ENCODE measurements at regions not wholly inside any gene's neighbourhood (a gene's known extent, or its start where the extent isn't known, plus 50 kb on each side); places are given as distances from the start of the nearest gene placed in this dataset.

DNA sequence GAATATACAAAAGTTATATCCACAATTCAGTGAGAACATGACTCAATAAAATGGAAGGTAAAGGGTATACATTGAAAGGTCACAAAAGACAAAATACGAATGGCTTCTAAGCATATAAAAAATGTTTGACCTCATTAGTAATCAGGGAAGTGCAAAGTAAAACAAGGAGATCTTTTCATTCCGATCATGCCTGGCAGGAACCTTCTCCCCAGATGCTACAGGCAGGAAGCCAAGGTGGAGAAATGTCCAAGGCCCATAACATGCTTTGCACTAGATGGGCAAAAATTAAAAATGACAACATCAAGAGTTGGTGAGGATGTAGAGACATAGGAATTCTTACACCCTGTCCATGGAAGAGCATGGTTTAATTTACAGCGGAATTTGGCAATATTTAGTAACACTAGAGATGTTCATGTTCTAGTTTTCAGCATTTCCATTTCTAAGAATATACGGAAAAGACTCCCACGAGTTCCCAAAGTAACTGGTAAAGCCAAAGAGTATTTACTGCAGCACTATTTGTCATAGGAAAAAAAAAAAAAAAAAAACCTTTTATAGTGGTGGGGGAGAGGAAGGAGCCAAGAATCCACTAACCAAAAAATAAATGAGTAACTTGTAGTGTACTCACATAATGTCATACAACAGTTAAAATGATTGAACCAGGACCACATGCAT, 184.5 kb upstream of the KAZN start:
- TF ChIP-seq, protein P1, sequence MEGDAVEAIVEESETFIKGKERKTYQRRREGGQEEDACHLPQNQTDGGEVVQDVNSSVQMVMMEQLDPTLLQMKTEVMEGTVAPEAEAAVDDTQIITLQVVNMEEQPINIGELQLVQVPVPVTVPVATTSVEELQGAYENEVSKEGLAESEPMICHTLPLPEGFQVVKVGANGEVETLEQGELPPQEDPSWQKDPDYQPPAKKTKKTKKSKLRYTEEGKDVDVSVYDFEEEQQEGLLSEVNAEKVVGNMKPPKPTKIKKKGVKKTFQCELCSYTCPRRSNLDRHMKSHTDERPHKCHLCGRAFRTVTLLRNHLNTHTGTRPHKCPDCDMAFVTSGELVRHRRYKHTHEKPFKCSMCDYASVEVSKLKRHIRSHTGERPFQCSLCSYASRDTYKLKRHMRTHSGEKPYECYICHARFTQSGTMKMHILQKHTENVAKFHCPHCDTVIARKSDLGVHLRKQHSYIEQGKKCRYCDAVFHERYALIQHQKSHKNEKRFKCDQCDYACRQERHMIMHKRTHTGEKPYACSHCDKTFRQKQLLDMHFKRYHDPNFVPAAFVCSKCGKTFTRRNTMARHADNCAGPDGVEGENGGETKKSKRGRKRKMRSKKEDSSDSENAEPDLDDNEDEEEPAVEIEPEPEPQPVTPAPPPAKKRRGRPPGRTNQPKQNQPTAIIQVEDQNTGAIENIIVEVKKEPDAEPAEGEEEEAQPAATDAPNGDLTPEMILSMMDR (conservative IDR thresholded peaks at IDR 0.05 in 1 of 2, IDR thresholded peaks at IDR 0.05 in 1 of 2; ENCODE audit: extremely low read depth in 1 of 2, insufficient read depth in 1 of 2, low read depth in 1 of 2, low read length in 2 of 2), result no peak
- no peak for TF ChIP-seq EZH2 (IDR thresholded peaks at IDR 0.05; ENCODE audit: borderline replicate concordance, low read length)

All from mammary epithelial cell (primary cell).